ENCODE measurements at regions not wholly inside any gene's neighbourhood (a gene's known extent, or its start where the extent isn't known, plus 50 kb on each side); places are given as distances from the start of the nearest gene placed in this dataset.

DNA sequence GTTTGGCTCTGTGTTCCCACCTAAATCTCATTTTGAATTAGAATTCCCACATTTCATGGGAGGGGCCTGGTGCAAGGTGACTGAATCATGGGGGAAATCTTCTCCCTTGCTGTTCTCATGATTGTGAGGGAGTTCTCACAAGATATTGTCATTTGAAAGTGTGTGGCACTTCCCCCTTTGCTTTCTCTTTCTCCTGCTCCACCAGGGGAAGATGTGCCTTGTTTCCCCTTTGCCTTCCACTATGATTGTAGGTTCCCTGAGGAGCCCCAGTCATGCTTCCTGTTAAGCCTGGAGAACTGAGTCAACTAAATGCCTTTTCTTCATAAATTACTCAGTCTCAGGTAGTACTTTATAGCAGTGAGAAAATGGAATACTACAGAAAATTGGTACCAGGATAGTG lies 157.2 kb upstream of the TPRG1 start:
- TF ChIP-seq, protein P1, sequence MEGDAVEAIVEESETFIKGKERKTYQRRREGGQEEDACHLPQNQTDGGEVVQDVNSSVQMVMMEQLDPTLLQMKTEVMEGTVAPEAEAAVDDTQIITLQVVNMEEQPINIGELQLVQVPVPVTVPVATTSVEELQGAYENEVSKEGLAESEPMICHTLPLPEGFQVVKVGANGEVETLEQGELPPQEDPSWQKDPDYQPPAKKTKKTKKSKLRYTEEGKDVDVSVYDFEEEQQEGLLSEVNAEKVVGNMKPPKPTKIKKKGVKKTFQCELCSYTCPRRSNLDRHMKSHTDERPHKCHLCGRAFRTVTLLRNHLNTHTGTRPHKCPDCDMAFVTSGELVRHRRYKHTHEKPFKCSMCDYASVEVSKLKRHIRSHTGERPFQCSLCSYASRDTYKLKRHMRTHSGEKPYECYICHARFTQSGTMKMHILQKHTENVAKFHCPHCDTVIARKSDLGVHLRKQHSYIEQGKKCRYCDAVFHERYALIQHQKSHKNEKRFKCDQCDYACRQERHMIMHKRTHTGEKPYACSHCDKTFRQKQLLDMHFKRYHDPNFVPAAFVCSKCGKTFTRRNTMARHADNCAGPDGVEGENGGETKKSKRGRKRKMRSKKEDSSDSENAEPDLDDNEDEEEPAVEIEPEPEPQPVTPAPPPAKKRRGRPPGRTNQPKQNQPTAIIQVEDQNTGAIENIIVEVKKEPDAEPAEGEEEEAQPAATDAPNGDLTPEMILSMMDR (IDR thresholded peaks at IDR 0.05) = no peak
- no peak for TF ChIP-seq POLR2A (IDR thresholded peaks at IDR 0.05)
